Thyroid gland (tissue), 4 donors: ENCODE measurements at regions not wholly inside any gene's neighbourhood (a gene's known extent, or its start where the extent isn't known, plus 50 kb on each side); places are given as distances from the start of the nearest gene placed in this dataset.

Source experiments
- POLR2A ChIP-seq, 2 donors: fragments of 450-650 bp; IDR thresholded peaks; one replicate each; pipeline ENCODE4 v1.6.1; 2017; ENCODE audit warnings: antibody characterized with exemption in 2 of 2, mild to moderate bottlenecking in 2 of 2, moderate library complexity in 1 of 2
- TF ChIP-seq, protein P1 (sequence below), 6 experiments: fragments of 200-600 bp in 3 of 6; fragments of 450-650 bp in 3 of 6; sonication (generic) in 3 of 6; IDR thresholded peaks; one replicate each; pipeline ENCODE4 v1.5.1; 2016 to 2019; ENCODE audit warnings: antibody characterized with exemption in 6 of 6, mild to moderate bottlenecking in 2 of 6, inconsistent platforms in 1 of 6, moderate library complexity in 1 of 6

- TF ChIP-seq POLR2A (IDR thresholded peaks at IDR 0.05), result no peak
- TF ChIP-seq, protein P1, sequence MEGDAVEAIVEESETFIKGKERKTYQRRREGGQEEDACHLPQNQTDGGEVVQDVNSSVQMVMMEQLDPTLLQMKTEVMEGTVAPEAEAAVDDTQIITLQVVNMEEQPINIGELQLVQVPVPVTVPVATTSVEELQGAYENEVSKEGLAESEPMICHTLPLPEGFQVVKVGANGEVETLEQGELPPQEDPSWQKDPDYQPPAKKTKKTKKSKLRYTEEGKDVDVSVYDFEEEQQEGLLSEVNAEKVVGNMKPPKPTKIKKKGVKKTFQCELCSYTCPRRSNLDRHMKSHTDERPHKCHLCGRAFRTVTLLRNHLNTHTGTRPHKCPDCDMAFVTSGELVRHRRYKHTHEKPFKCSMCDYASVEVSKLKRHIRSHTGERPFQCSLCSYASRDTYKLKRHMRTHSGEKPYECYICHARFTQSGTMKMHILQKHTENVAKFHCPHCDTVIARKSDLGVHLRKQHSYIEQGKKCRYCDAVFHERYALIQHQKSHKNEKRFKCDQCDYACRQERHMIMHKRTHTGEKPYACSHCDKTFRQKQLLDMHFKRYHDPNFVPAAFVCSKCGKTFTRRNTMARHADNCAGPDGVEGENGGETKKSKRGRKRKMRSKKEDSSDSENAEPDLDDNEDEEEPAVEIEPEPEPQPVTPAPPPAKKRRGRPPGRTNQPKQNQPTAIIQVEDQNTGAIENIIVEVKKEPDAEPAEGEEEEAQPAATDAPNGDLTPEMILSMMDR (IDR thresholded peaks at IDR 0.05), result no peak
These were observed 205.8 kb upstream of the BOD1L1 start for GRCh38 chr4:13833171-13833804.
